ENCODE measurements at regions not wholly inside any gene's neighbourhood (a gene's known extent, or its start where the extent isn't known, plus 50 kb on each side); places are given as distances from the start of the nearest gene placed in this dataset.

DNA sequence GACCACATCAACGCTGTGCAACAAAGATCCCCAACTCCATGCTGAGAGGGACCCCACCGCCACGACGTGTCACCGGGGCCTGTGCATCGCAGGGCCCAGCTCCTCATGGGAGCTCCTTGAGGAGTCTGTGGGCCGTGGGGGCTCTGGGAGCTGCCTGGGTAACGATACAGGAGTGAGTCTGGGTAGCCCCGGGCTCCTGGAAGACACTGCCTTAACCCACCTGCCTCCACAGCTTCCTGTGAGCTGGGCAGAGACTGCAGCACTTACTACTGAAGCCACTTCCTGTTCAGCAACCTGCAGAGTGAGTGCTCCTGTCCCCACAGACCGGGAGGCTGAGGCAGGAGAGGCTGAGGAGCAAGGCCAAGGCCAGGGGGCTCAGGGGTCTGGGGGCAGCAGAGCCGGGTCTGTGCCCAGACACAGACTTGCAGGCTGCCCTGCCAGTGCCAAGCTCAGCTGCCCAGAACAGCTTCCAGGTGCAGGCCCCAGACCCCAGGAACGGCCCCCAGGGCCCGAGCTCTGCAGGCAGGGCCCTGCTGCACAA lies 226.7 kb downstream of the BRD1 start:
- DNase-seq = no peak

- DNase-seq = no peak
These were observed 227.2 kb downstream of the BRD1 start for GRCh38 chr22:49600468-49600867.

DNA sequence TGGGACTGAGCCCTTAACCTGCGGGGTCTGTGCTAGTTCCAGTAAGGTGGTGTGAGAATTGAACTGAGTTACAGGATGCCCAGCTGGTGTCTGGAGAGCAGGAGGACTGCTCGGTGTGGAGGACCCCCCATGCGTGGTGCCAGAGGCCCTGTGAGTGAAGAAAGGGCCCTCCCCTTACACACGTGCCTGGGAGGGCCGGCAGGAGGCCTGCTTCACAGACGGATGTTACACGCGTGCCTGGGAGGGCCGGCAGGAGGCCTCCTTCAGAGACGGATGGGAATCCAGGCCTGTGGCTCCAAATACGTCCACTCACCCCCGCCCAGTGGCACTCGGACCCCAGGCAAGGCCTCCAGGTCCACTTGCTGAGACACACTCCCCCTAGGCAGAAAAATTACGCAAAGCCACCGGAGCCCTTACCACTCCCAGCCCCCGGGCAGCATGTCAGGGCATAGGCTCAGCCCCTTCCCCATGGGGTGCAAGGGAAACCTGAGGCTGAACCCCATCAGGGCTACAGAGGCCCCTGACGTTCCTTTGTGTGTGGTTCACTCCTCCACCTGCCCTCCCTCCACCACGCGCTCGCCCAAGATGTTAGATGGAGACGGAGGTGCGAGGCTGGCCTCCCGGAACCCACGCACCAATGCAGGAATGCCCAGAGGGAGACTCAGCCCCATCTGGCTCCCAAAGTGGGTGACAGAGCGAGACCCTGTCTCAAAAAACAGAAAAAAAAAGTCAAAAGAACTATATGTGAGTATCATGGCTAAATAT lies 227.8 kb downstream of the BRD1 start:
- DNase-seq = no peak

- no peak for DNase-seq
These were observed 228.6 kb downstream of the BRD1 start for GRCh38 chr22:49599039-49599438.

GRCh38 chr22:49598338-49598737 lies 229.3 kb downstream of the BRD1 start:
- no peak for DNase-seq

- no peak for DNase-seq
These were observed 230.1 kb downstream of the BRD1 start for GRCh38 chr22:49597428-49598039.

GRCh38 chr22:49595465-49596078 lies 232.1 kb downstream of the BRD1 start:
- no peak for DNase-seq

DNA sequence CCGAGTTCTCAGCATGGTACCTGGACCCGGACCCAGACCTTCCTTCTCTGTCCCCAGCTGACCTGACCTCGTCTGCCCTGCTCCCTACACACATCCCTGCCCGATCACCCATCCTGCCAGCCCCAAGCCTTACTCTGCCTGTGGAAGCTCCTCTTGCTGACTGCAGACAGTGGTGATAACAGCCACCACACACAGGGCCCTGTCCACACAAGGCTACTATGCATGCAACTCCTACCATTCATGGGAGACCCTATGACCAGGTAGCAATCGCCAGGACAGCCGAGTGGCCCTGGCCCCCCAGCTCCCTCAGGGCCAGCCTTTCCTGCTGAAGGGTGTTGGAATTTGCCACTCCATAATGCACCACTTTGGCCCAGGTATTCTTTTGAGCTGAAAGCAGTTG lies 233.6 kb downstream of the BRD1 start:
- no peak for DNase-seq

- no peak for DNase-seq
These were observed 234.2 kb downstream of the BRD1 start for GRCh38 chr22:49593509-49593908.

GRCh38 chr22:49592780-49593501 lies 234.7 kb downstream of the BRD1 start:
- DNase-seq = no peak

DNA sequence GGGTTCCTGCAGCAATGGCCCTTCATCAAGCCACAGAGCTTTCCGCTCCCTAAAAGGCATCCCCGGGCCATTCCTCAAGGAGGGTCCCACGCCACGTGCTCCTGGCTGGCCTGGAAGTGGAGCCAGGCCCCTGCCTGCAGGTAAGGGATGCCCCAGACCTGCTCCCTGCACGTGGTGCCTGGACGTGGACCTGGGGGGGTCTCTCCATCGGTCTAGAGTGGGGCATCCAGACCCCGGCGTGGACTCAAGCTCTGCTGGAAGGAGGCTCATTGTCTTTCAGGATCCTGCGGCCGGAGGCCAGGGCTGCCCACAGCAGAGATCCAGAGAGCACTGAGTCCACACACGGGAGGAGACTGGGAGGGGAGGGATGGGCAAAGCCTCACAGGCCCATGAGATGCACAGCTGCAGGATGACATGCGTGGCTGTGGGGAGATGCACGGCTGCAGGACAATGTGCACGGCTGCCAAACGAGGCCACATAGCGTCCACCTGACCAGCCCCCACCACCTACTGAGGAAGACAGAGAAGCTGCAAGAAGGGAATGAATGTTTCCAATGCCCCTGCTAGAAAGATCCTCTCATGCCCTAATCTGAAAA lies 236.7 kb downstream of the BRD1 start:
- DNase-seq = no peak

- DNase-seq = no peak
These were observed 237.3 kb downstream of the BRD1 start for GRCh38 chr22:49590381-49590780.

GRCh38 chr22:49589811-49590210 lies 237.9 kb downstream of the BRD1 start:
- no peak for DNase-seq

DNA sequence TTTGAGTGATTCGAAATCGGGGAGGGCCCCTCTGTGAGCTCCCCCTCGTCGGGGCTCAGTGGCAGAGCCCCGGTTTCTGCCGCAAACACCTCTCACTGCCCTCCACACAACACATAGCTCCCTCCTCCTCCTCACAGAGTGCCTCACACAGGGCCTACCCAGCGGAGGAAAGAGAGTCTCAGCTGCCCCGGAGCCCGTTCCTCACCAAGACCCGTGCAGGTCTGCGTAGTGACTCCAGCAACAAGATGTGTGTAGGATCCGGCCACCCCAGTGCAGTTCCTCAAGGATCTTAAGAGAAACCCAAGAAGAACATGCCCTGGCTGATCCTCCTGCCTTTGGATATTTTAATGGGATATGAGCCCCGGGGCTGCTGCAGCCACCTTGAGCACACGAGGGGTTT lies 238.4 kb downstream of the BRD1 start:
- no peak for DNase-seq

GRCh38 chr22:49588739-49589138 lies 238.9 kb downstream of the BRD1 start:
- no peak for DNase-seq

GRCh38 chr22:49587987-49588386 lies 239.7 kb downstream of the BRD1 start:
- no peak for DNase-seq

DNA sequence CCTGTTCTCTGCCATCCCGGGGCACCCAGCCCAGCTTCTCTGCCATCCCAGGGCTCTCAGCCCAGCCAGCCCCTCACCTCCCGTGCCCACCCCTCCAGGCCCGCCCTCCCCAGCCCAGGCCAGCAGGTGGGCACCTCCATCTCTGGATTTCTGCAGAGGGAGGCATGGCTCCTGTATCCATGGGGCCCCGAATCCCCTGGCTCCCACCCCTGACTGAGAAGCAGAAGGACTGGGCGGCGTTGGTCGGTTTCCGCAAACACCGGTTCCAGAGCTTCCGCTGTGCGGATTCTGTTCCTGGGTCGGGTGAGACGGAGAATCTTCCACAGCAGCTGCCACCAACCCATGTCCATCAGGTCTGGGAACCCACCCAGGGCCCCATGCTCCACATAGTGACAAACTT lies 240.3 kb downstream of the BRD1 start:
- DNase-seq = no peak

GRCh38 chr22:49586873-49587272 lies 240.8 kb downstream of the BRD1 start:
- no peak for DNase-seq

GRCh38 chr22:49586244-49586748 lies 241.4 kb downstream of the BRD1 start:
- DNase-seq = no peak

- DNase-seq = no peak
These were observed 242.0 kb downstream of the BRD1 start for GRCh38 chr22:49585461-49586243.

GRCh38 chr22:49583886-49584505 lies 243.7 kb downstream of the BRD1 start:
- no peak for DNase-seq
